ENCODE measurements at regions not wholly inside any gene's neighbourhood (a gene's known extent, or its start where the extent isn't known, plus 50 kb on each side); places are given as distances from the start of the nearest gene placed in this dataset.

- TF ChIP-seq, protein P1, sequence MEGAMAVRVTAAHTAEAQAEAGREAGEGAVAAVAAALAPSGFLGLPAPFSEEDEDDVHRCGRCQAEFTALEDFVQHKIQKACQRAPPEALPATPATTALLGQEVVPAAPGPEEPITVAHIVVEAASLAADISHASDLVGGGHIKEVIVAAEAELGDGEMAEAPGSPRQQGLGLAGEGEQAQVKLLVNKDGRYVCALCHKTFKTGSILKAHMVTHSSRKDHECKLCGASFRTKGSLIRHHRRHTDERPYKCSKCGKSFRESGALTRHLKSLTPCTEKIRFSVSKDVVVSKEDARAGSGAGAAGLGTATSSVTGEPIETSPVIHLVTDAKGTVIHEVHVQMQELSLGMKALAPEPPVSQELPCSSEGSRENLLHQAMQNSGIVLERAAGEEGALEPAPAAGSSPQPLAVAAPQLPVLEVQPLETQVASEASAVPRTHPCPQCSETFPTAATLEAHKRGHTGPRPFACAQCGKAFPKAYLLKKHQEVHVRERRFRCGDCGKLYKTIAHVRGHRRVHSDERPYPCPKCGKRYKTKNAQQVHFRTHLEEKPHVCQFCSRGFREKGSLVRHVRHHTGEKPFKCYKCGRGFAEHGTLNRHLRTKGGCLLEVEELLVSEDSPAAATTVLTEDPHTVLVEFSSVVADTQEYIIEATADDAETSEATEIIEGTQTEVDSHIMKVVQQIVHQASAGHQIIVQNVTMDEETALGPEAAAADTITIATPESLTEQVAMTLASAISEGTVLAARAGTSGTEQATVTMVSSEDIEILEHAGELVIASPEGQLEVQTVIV (IDR thresholded peaks at IDR 0.05; ENCODE audit: borderline replicate concordance, partially characterized antibody), result no peak
- TF ChIP-seq ESRRA (IDR thresholded peaks at IDR 0.05; ENCODE audit: low read length) (no peak), MYC (IDR thresholded peaks at IDR 0.05; ENCODE audit: insufficient read depth, insufficient read length, insufficient replicate concordance, low read length, severe bottlenecking) (no peak), NKRF (conservative IDR thresholded peaks at IDR 0.05) (no peak)
- TF ChIP-seq, protein P2, sequence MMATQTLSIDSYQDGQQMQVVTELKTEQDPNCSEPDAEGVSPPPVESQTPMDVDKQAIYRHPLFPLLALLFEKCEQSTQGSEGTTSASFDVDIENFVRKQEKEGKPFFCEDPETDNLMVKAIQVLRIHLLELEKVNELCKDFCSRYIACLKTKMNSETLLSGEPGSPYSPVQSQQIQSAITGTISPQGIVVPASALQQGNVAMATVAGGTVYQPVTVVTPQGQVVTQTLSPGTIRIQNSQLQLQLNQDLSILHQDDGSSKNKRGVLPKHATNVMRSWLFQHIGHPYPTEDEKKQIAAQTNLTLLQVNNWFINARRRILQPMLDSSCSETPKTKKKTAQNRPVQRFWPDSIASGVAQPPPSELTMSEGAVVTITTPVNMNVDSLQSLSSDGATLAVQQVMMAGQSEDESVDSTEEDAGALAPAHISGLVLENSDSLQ (IDR thresholded peaks at IDR 0.05), result no peak
Observed at GRCh38 chr9:35552376-35552775, 52.7 kb upstream of the TESK1 start.

Measured in GM12878 (cell line).